T-helper 2 cell treated with Interferon-gamma antibody and Interleukin-4, amounts not matched to agents 5 μg/mL and 100 μg/mL, for 36 hours (primary cell): ENCODE measurements at regions not wholly inside any gene's neighbourhood (a gene's known extent, or its start where the extent isn't known, plus 50 kb on each side); places are given as distances from the start of the nearest gene placed in this dataset.
A peak's percentile ranks its signal among the peaks of the same experiment; 100 is the strongest.
"Not testable (repeated sequence)": the region's sequence is repeated elsewhere in the genome, so short reads cannot be mapped to it uniquely, and the experiment has no call there.

Source experiments
- DNase-seq: peaks from one replicate; pipeline ENCODE4 v3.0.0; 2021; ENCODE audit warnings: low spot score
- H3K27ac Mint-ChIP-seq: one replicate; pipeline ENCODE4 v1.8.0; 2021; ENCODE audit warnings: mild to moderate bottlenecking, mixed read lengths
- H3K27me3 Mint-ChIP-seq: one replicate; pipeline ENCODE4 v1.8.0; 2021; ENCODE audit warnings: low read depth, mixed read lengths
- H3K36me3 Mint-ChIP-seq: one replicate; pipeline ENCODE4 v1.8.0; 2021; ENCODE audit warnings: low read depth, mixed read lengths
- H3K4me1 Mint-ChIP-seq: one replicate; pipeline ENCODE4 v1.8.0; 2021; ENCODE audit warnings: low read depth, mixed read lengths
- H3K4me3 Mint-ChIP-seq: one replicate; pipeline ENCODE4 v1.8.0; 2022; ENCODE audit warnings: mild to moderate bottlenecking, moderate library complexity, mixed read lengths
- H3K9me3 Mint-ChIP-seq: one replicate; pipeline ENCODE4 v1.8.0; 2021; ENCODE audit warnings: mixed read lengths

- H3K27ac Mint-ChIP-seq, H3K36me3 Mint-ChIP-seq, DNase-seq, H3K27me3 Mint-ChIP-seq, H3K4me1 Mint-ChIP-seq, H3K9me3 Mint-ChIP-seq, H3K4me3 Mint-ChIP-seq: not testable (repeated sequence)
Measured at GRCh38 chr16:29274055-29275035, 132.2 kb downstream of the NPIPB11 start.

- peak; percentile 11 for DNase-seq
- not testable (repeated sequence) for H3K27ac Mint-ChIP-seq, H3K4me3 Mint-ChIP-seq, H3K4me1 Mint-ChIP-seq, H3K36me3 Mint-ChIP-seq, H3K9me3 Mint-ChIP-seq, H3K27me3 Mint-ChIP-seq
Measured at GRCh38 chr16:29273298-29274054, 133.0 kb downstream of the NPIPB11 start.

DNA sequence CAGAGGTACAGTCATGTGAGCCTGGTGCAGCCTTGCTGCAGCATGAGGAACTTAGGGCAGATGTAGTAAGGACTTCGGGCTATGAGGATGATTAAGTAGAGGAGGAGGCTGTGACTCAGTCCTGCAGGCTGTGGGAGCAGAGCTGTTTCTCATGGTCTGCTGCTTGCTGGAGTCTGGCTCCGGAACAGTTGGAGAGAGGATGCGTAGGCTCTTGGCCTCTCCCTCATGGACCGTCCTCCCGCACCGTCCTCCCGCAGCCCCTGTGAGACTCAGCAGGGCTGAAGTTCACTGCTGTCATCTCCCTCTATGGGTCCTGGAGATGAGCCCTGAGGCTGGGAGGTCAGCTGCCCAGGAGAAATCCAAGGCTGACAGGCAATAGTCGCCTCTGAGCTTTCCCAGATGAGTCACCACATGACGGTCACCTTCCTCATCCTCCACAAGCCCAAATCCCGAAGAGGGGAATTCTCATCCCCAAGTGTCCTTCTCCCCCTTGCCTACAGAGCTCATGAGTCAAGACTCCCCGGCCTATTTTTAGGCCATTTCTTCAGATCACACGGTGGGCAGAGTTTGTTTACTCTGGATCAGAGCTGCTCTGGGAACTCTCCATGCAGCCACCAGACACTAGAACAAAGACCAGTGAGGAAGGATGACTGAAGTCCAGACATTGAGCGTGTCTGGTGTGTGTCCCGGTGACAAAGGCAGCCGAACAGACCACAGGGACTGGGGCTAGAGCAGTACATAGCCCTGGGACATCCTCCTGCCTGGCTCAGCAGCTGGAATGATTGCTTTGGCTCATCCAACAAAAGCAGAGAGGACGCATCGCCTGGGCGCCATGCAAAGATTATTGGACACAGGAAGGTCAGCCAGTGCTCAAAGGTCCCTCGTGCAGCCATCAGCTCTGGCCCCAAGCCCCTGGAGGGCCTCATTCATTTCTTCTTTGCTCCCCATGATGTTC lies 134.5 kb downstream of the NPIPB11 start:
- not testable (repeated sequence) for H3K9me3 Mint-ChIP-seq, H3K27ac Mint-ChIP-seq, H3K4me3 Mint-ChIP-seq, H3K27me3 Mint-ChIP-seq, H3K4me1 Mint-ChIP-seq, H3K36me3 Mint-ChIP-seq, DNase-seq

GRCh38 chr16:29270923-29271322 lies 135.6 kb downstream of the NPIPB11 start:
- H3K4me1 Mint-ChIP-seq, H3K9me3 Mint-ChIP-seq, H3K36me3 Mint-ChIP-seq, H3K27ac Mint-ChIP-seq, H3K4me3 Mint-ChIP-seq, DNase-seq, H3K27me3 Mint-ChIP-seq: not testable (repeated sequence)

- H3K27ac Mint-ChIP-seq, H3K36me3 Mint-ChIP-seq, H3K4me3 Mint-ChIP-seq, H3K9me3 Mint-ChIP-seq, H3K27me3 Mint-ChIP-seq, H3K4me1 Mint-ChIP-seq, DNase-seq: not testable (repeated sequence)
Measured at GRCh38 chr16:29270033-29270432, 136.5 kb downstream of the NPIPB11 start.

- H3K27me3 Mint-ChIP-seq, H3K27ac Mint-ChIP-seq, H3K4me1 Mint-ChIP-seq, H3K9me3 Mint-ChIP-seq, H3K4me3 Mint-ChIP-seq, H3K36me3 Mint-ChIP-seq, DNase-seq: not testable (repeated sequence)
Measured at GRCh38 chr16:29269192-29269811, 137.2 kb downstream of the NPIPB11 start.

- not testable (repeated sequence) for H3K4me1 Mint-ChIP-seq, H3K27me3 Mint-ChIP-seq, H3K9me3 Mint-ChIP-seq, H3K4me3 Mint-ChIP-seq, H3K27ac Mint-ChIP-seq, H3K36me3 Mint-ChIP-seq, DNase-seq
Measured at GRCh38 chr16:29268785-29269191, 137.7 kb downstream of the NPIPB11 start.

- not testable (repeated sequence) for H3K27me3 Mint-ChIP-seq, H3K27ac Mint-ChIP-seq, H3K4me1 Mint-ChIP-seq, H3K4me3 Mint-ChIP-seq, DNase-seq, H3K36me3 Mint-ChIP-seq, H3K9me3 Mint-ChIP-seq
Measured at GRCh38 chr16:29268348-29268747, 138.2 kb downstream of the NPIPB11 start.

- H3K27ac Mint-ChIP-seq, H3K27me3 Mint-ChIP-seq, H3K36me3 Mint-ChIP-seq, H3K9me3 Mint-ChIP-seq, H3K4me1 Mint-ChIP-seq, H3K4me3 Mint-ChIP-seq, DNase-seq: not testable (repeated sequence)
Measured at GRCh38 chr16:29267891-29268290, 138.6 kb downstream of the NPIPB11 start.

GRCh38 chr16:29267055-29267619 lies 139.4 kb downstream of the NPIPB11 start:
- not testable (repeated sequence) for H3K36me3 Mint-ChIP-seq, H3K4me3 Mint-ChIP-seq, H3K9me3 Mint-ChIP-seq, H3K4me1 Mint-ChIP-seq, H3K27me3 Mint-ChIP-seq, H3K27ac Mint-ChIP-seq, DNase-seq

DNA sequence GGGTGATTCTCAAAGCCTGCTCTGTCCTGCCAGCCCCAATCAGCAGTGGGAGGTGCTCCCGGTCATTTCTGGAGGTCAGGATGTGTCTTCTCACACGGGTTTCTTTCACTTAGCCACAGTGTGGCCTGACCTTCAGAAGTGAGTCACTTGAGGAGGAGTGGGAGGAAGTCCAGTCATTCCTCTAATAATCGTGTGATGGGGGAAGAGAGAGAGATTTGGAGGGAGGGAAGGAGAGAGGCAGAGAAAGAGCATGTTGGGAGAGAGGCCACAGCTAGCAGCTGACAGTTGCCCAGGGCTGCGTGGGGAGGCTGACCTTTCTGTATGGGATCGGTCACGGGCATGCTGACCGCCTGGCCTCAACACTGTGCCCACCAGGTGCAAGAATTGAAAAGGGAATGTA lies 139.9 kb downstream of the NPIPB11 start:
- not testable (repeated sequence) for H3K4me1 Mint-ChIP-seq, H3K36me3 Mint-ChIP-seq

DNA sequence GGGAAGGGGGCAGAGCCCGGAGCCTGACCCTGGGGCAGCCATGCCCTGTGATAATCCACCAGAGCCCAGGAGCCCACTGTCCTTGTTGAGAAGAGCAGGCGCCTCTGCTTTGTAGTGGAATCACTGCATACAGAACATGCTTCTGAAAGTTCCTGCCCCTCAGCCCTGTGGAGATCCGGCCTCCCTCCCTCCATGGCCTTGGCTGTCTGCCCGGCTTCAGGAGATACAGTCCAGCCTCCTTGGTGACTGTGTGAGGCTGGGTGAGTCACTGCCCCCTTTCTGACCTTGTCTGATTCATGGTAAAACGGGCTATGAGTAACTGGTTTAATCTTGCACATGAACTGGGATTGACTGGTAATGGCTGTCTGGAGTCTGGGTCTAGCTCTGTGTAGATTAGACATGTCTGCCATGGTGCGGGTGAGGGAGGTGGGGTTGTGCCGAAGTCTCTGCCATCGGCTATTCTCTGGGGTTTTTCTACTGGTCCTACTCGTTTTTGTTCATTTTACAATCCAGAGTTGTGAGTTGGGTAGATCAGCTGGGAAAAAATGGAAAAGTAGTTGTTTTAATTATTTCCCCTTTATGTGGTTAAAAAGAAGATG lies 141.2 kb downstream of the NPIPB11 start:
- not testable (repeated sequence) for H3K27ac Mint-ChIP-seq, H3K4me3 Mint-ChIP-seq, H3K36me3 Mint-ChIP-seq, H3K4me1 Mint-ChIP-seq, H3K27me3 Mint-ChIP-seq, DNase-seq, H3K9me3 Mint-ChIP-seq

More for the DNA sequence above, 139.9 kb downstream of the NPIPB11 start:
- H3K9me3 Mint-ChIP-seq, H3K27me3 Mint-ChIP-seq, H3K27ac Mint-ChIP-seq, H3K4me3 Mint-ChIP-seq, DNase-seq: not testable (repeated sequence)
